ENCODE measurements at regions not wholly inside any gene's neighbourhood (a gene's known extent, or its start where the extent isn't known, plus 50 kb on each side); places are given as distances from the start of the nearest gene placed in this dataset.

GRCh38 chr17:77266891-77267341 lies 126.1 kb downstream of the SEC14L1 start:
- in situ Hi-C loops (cut with MboI; ENCODE audit: low sequenced_read_pairs, unreplicated experiment) = loop anchor here (25.0 kb wide), 1 partner anchor 405 kb away; the partner anchor contains the start of gene MGAT5B
- no peak for DNase-seq (ENCODE audit: low spot score)
- no peak for TF ChIP-seq CTCF (IDR thresholded peaks at IDR 0.05; ENCODE audit: borderline replicate concordance, control extremely low read depth, extremely low read depth, insufficient read depth, missing control alignments)

GRCh38 chr17:77269696-77270681 lies 129.2 kb downstream of the SEC14L1 start:
- no peak for TF ChIP-seq CTCF (IDR thresholded peaks at IDR 0.05; ENCODE audit: borderline replicate concordance, control extremely low read depth, extremely low read depth, insufficient read depth, missing control alignments)
- no peak for DNase-seq (ENCODE audit: low spot score)
- in situ Hi-C loops (cut with MboI; ENCODE audit: low sequenced_read_pairs, unreplicated experiment) = loop anchor here (25.0 kb wide), 1 partner anchor 408 kb away; the partner anchor contains the start of gene MGAT5B

- no peak for TF ChIP-seq CTCF (IDR thresholded peaks at IDR 0.05; ENCODE audit: borderline replicate concordance, control extremely low read depth, extremely low read depth, insufficient read depth, missing control alignments)
- in situ Hi-C loops (cut with MboI; ENCODE audit: low sequenced_read_pairs, unreplicated experiment) = loop anchor here (25.0 kb wide), 1 partner anchor 409 kb away; the partner anchor contains the start of gene MGAT5B
- DNase-seq (ENCODE audit: low spot score) = no peak
Measured at GRCh38 chr17:77271411-77271810, 130.6 kb downstream of the SEC14L1 start.

GRCh38 chr17:77273397-77274085 lies 132.8 kb downstream of the SEC14L1 start:
- no peak for TF ChIP-seq CTCF (IDR thresholded peaks at IDR 0.05; ENCODE audit: borderline replicate concordance, control extremely low read depth, extremely low read depth, insufficient read depth, missing control alignments)
- DNase-seq (ENCODE audit: low spot score) = no peak
- in situ Hi-C loops (cut with MboI; ENCODE audit: low sequenced_read_pairs, unreplicated experiment) = loop anchor here (25.0 kb wide), 1 partner anchor 411 kb away; the partner anchor contains the start of gene MGAT5B

GRCh38 chr17:77274096-77274845 lies 133.5 kb downstream of the SEC14L1 start:
- no peak for TF ChIP-seq CTCF (IDR thresholded peaks at IDR 0.05; ENCODE audit: borderline replicate concordance, control extremely low read depth, extremely low read depth, insufficient read depth, missing control alignments)
- no peak for DNase-seq (ENCODE audit: low spot score)
- in situ Hi-C loops (cut with MboI; ENCODE audit: low sequenced_read_pairs, unreplicated experiment) = loop anchor here (25.0 kb wide), 1 partner anchor 412 kb away; the partner anchor contains the start of gene MGAT5B
